GM21529 (cell line): ENCODE measurements at regions not wholly inside any gene's neighbourhood (a gene's known extent, or its start where the extent isn't known, plus 50 kb on each side); places are given as distances from the start of the nearest gene placed in this dataset.

Experiments
- ATAC-seq: cut with Tn5 transposase; IDR thresholded peaks from one replicate; pipeline ENCODE4 v1.9.1; 2021; ENCODE audit not compliant: unreplicated experiment

GRCh38 chr4:108342325-108342970 is 173.7 kb upstream of the LEF1 start:
- no peak for ATAC-seq

DNA sequence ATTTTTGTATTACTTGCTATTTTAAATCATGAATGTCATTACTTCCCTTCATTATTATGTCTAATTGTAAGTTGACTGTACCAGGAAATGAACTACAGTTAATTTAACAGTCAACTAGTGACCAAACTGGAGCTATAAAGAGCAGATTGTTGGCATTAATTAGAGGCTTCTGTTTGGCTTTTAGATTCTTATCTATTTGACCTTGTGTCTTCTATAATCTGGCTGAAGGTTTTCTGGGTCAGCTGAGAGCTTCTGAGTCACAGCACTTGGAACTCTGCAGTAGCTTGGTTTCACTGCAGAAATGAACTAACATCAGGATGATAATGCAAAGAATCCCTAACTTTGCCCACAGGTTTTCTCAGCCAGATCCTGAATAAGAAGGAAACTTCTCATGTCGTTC is 169.2 kb upstream of the LEF1 start:
- no peak for ATAC-seq

- no peak for ATAC-seq
These were observed 167.3 kb upstream of the LEF1 start for GRCh38 chr4:108336076-108336475.

DNA sequence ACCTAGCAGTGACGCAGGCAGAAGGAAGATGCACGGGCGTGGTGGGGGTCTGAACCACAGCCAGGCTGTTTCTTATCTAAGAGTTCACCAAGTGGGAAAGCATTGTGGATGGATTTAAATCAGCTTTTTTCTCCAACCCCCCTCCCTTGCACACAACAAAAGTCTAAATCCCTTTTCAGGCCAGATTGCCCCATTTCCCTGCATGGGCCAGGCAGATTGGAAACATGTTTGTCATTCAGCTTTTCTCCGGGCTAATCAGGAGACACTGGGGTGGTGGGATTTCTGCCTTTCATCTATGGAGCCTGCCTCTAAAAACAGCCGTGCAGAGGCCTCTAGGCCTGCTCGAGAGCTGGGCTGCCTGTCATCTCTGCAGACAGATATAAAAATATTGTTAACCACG is 166.3 kb upstream of the LEF1 start:
- no peak for ATAC-seq

- no peak for ATAC-seq
These were observed 165.3 kb upstream of the LEF1 start for GRCh38 chr4:108334031-108334430.

DNA sequence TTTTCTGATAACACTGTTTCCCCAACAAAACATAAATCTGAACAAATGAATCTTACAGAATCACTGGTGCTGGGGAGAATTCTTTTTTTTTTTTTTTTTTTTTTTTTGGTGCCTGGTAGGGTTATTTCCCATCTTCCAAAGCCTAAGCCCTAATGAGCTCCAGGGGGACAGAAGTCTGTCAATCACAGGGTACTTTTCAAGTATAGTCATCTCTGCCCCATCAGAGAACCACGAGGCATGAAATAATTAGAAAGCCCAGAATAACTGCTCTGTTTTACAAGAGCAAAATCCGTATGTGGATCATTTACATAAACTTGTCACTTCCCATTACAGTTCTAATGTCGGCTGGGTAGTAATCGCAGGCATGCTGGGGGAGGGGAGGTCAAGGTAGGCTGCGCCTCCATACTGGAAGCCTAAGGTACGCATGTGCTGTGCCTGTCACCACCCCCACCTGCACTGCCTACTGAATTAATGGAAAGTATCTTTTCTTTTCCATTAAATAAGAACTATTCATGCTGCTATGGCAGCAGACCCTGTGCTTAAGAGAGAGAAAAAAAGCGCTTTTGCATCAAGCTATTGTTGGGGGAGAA is 164.7 kb upstream of the LEF1 start:
- ATAC-seq, result no peak

DNA sequence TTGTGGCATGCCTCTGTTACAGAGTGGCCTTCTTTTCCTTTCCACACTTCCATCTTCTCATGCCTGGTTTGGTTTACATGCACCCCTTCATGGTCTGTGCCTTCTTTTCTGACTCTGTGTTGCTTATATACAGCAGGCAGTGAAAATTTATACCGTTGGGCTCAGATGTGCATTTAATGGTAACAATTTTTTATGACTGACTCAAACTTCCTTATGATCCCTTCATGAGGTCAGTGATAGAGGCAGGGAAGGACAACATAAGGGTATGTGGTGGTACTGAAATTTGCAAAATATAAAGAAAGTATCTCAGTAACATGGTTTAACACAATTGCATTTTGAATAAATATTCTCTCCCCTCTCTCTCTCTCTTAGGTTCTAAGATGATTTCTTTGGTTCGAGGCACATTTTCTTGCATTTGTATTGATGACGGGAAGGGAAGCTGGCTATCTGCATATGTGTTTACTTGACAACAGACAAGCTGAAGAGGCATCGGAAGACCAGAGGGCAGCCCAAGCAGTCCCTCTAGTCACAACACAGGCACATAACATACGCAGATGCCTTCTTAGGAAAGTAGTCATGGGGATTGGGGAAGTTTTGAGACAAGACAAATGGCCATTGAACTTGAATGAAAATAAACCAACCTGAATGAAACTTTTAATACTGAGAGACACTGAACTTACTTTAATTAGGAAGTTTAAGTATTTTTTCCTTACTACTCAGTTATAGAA is 163.3 kb upstream of the LEF1 start:
- no peak for ATAC-seq

DNA sequence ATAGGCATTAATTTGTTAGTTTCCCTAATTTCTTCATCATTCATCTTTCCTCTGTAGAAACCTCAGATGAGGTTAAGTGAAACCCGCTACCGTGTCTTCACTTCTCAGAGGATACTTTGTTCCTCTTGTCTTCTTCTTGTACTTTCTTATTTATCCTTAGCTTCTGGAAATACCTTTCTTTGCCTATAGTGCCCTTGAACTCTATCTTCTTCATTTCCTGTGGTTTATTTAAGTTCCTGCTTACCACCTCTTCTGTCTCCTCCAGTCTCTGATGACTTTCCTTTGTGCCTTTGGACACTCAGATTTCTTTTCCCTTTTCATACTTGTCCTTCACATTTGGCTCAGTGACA is 159.6 kb upstream of the LEF1 start:
- ATAC-seq, result no peak

DNA sequence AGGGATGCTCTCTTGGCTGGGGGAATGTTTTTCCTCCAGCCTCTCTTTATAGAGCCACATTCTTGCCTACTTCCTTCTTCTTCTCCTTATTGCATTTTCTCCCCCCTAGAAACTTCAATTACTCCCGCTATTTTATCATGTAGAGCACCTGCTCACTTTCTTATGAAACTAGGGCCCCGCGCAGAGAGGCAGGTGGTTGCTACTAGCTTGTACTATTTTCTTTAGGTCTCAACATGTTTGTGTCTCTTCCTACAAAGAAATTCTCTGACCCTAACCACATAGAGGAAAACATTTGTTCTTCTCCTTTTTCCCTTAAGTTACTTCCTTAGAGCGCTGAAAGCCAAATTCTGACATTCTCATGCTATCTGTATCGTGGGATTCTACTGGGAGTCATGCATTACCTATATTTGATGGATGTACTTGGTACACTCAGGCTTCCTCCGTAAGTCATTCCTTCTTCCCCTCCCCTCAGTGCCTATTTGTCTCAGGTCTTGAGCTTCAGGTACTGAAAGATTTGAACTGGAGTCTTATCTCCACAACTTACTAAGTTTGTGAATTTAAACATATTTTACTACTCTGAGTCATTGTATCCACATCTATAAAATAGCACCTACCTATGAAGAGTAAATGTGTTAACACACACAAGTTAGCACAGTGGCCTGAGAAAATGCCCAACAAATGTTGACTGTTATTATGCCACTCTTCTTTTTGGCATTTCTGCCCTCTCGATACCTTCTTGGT is 159.1 kb upstream of the LEF1 start:
- no peak for ATAC-seq

DNA sequence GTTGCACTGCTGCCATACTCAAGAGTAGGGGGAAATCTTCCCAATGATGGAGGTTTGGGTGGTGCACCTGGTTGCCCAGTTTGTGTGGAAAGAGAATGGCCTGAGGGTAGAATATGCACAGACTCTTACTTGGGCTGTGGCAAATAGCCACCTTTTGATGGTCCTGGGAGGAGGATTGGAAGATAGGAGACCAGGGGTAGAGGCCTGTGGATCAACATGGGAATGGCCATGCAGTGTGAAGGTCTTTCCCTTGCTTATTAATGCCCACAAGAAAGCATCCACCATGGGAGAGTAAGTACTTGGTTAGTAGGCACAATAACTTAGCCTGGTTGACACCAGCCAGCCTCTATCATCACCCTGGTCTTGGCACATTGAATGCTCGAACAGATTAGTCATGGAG is 156.8 kb upstream of the LEF1 start:
- no peak for ATAC-seq

DNA sequence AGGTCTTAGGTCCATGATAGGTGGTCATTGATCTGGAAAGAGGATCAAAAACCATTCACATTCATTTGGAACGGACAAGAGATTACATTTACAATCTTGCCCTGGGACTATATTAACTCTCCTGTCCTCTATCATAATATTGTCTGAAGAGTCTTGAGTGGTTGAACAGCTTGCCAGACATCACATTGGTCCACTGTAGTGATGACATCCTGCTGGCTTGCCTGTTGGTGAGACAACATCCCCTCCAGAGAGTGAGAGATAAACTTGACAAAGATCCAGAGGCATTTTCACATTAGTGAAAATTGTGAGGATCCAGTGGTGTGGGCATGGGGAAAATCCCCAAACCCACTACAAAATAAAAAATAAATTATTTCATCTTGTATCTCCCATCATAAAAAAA is 155.7 kb upstream of the LEF1 start:
- ATAC-seq, result no peak

DNA sequence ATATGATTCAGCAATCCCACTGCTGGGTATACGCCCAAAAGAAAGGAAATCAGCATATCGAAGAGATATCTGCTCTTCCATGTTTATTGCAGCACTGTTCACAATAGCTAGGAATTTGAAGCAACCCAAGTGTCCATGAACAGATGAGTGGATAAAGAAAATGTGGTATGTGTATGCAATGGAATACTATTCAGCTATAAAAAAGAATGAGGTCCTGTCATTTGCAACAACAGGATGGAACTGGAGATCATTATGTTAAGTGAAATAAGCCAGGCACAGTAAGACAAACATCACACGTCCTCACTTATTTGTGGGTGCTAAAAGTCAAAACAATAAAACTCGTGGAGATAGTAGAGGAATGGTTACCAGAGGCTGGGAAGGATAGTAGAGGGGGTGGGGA is 153.8 kb upstream of the LEF1 start:
- ATAC-seq, result no peak

- no peak for ATAC-seq
These were observed 151.3 kb upstream of the LEF1 start for GRCh38 chr4:108320061-108320460.

DNA sequence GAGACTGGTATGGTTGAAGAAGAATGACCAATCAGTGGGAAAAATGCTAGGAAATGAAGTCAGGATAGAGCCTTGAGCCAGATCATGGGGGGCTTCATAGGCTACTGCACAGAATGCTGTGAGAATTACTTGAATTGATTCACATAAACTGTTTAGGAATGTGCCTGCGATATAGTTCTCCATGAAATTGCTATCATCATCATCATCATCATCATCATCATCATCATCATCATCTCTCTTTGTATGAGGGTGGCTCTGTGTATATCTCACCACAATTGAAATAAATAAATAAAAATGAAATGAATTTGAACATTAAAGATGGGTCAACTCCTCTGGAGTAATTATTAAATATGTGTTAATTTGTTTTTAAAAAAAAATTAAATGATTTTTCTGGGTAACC is 148.6 kb upstream of the LEF1 start:
- ATAC-seq, result no peak

GRCh38 chr4:108315694-108316093 is 147.0 kb upstream of the LEF1 start:
- ATAC-seq, result no peak

DNA sequence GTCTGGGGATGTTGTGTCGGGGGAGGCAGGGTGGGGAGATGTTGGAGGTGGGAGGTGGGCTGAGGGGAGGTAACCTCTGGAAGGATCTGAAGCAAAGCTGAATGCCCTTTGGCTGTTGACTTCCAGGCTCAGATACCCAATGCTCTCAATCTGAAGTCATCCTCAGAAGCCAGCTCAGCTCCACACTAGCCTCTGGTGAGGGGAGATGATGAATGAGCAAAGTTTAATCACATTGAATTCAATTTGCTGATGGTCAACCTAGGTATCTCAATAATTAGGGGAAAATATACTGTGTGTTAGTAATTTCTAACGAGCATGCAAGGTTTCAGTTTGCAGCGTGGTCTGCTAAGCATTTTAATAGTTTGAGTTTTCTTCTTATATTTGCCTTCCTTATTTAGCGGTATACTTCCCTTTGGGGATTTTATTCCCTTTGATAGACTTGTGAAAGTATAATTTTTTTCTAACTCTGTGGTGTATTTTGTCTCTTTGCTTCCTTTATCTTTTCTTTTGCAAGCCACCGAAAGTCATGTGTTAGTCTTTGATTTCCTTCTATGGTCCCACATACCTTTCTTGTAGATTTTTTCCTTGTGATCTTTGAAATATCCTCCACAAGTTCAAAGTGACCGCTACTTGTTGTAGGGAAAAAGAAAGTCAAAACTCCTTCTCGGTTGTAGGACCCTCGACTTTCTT is 146.3 kb upstream of the LEF1 start:
- no peak for ATAC-seq

DNA sequence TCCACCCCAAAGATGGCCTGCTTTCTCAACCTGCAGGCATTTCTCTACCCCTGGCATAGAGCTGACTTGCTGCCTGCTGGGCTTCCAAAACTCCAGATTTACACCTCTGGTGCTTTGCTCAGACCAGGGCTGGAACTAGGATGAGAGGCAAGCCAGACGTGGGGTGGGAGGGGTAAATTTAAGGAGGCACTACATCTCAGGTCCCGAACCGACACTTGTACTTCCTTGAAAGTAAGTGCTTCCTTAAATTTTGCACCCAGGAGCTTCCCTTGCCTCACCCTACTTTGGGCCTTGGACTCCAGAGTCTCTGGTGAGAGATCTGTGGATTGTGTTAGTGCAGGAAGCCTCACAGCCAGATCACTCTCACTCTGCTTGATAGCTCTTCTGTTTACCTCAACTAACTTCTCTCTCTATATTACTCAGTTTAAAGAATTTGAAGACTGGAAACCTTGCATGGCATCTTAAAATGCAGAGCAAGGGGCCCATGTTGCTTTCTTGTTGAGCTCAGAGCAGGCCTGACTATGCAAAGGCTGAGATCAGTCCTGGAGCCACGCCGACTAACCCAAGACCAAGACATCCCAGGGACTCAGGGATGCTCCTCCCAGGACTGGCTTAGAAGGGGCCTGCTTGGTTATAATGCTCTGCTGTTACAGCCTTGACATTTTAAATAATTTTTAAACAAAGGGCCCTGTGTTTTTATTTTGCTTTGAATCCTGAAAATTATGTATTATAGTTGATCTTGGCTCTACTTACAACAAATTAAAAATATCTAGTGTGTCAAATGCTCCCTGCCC is 145.0 kb upstream of the LEF1 start:
- no peak for ATAC-seq

DNA sequence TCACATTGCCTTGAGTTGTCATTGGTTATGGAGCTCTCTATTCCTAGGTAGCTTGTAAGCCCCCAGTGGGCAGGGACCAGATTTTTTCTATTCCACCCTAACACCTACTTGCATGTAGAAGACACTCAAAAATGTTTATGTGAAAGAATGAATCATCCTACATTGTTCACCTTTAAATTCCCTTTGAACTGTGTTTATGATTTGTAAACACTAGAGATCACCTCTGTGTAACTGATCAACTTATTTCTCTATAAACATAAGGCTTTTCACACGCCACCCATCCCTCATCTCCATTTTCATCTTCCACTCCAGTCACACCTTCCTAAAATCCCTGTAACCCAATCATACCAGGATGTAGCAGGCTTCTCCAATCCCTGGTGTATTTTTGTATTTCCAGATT is 142.6 kb upstream of the LEF1 start:
- ATAC-seq, result no peak

GRCh38 chr4:108303488-108304177 is 134.9 kb upstream of the LEF1 start:
- no peak for ATAC-seq
